ENCODE measurements at regions not wholly inside any gene's neighbourhood (a gene's known extent, or its start where the extent isn't known, plus 50 kb on each side); places are given as distances from the start of the nearest gene placed in this dataset.
A peak's percentile ranks its signal among the peaks of the same experiment; 100 is the strongest.
"Not testable (repeated sequence)": the region's sequence is repeated elsewhere in the genome, so short reads cannot be mapped to it uniquely, and the experiment has no call there.

GRCh38 chr1:208943291-208943690 is 640.2 kb upstream of the CAMK1G start:
- DNase-seq (ENCODE audit: low spot score), result no peak

GRCh38 chr1:208944981-208945451 is 638.5 kb upstream of the CAMK1G start:
- no peak for DNase-seq (ENCODE audit: low spot score)

- DNase-seq (ENCODE audit: low spot score), result no peak
Measured at GRCh38 chr1:208950206-208950605, 633.3 kb upstream of the CAMK1G start.

GRCh38 chr1:208951026-208951525 is 632.4 kb upstream of the CAMK1G start:
- no peak for DNase-seq (ENCODE audit: low spot score)

GRCh38 chr1:208951908-208952307 is 631.6 kb upstream of the CAMK1G start:
- DNase-seq (ENCODE audit: low spot score), result no peak

- DNase-seq (ENCODE audit: low spot score), result no peak
Measured at GRCh38 chr1:208962867-208963266, 620.6 kb upstream of the CAMK1G start.

- no peak for DNase-seq (ENCODE audit: low spot score)
Measured at GRCh38 chr1:208965351-208965750, 618.2 kb upstream of the CAMK1G start.

- no peak for DNase-seq (ENCODE audit: low spot score)
Measured at GRCh38 chr1:208967334-208967733, 616.2 kb upstream of the CAMK1G start.

GRCh38 chr1:208974717-208975116 is 608.8 kb upstream of the CAMK1G start:
- DNase-seq (ENCODE audit: low spot score), result no peak

- no peak for DNase-seq (ENCODE audit: low spot score)
Measured at GRCh38 chr1:208975456-208975855, 608.1 kb upstream of the CAMK1G start.

- DNase-seq (ENCODE audit: low spot score), result no peak
Measured at GRCh38 chr1:208977012-208977411, 606.5 kb upstream of the CAMK1G start.

GRCh38 chr1:208977638-208978256 is 605.8 kb upstream of the CAMK1G start:
- DNase-seq (ENCODE audit: low spot score), result no peak

- DNase-seq (ENCODE audit: low spot score), result no peak
Measured at GRCh38 chr1:208979776-208980175, 603.7 kb upstream of the CAMK1G start.

GRCh38 chr1:208980605-208981004 is 602.9 kb upstream of the CAMK1G start:
- no peak for DNase-seq (ENCODE audit: low spot score)

- no peak for DNase-seq (ENCODE audit: low spot score)
Measured at GRCh38 chr1:208985231-208985630, 598.3 kb upstream of the CAMK1G start.

GRCh38 chr1:208988811-208989222 is 594.7 kb upstream of the CAMK1G start:
- peak; percentile 60 for DNase-seq (ENCODE audit: low spot score)

- DNase-seq (ENCODE audit: low spot score), result no peak
Measured at GRCh38 chr1:208990456-208990855, 593.1 kb upstream of the CAMK1G start.

GRCh38 chr1:208997053-208997452 is 586.5 kb upstream of the CAMK1G start:
- not testable (repeated sequence) for DNase-seq (ENCODE audit: low spot score)

- peak; percentile 18 for DNase-seq (ENCODE audit: low spot score)
Measured at GRCh38 chr1:208997726-208998312, 585.7 kb upstream of the CAMK1G start.

GRCh38 chr1:209008586-209008985 is 574.9 kb upstream of the CAMK1G start:
- no peak for DNase-seq (ENCODE audit: low spot score)

- DNase-seq (ENCODE audit: low spot score), result no peak
Measured at GRCh38 chr1:209010475-209011230, 572.9 kb upstream of the CAMK1G start.

GRCh38 chr1:209012443-209013196 is 570.9 kb upstream of the CAMK1G start:
- DNase-seq (ENCODE audit: low spot score), result no peak

All from AG20443 (cell line).